ENCODE measurements at regions not wholly inside any gene's neighbourhood (a gene's known extent, or its start where the extent isn't known, plus 50 kb on each side); places are given as distances from the start of the nearest gene placed in this dataset.

DNA sequence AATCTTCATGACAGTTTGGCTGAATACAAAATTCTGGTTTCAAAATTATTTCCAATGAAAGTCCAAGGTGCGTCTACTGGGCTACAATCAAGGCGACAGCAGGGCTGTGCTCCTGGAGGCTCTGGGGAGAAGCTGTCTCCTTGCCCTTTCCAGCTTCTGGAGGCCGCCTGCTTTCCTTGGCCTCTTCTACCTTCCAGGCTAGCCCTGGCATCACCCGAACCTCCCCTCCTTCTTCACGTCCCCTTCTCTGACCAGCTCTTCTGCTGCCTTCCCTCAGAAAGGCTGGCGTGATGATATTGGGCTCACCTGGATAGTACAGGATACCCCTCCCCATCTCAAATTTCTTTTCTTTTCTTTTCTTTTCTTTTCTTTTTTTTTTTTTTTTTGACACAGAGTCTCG is 115.5 kb downstream of the KCNF1 start:
- TF ChIP-seq, protein P1, sequence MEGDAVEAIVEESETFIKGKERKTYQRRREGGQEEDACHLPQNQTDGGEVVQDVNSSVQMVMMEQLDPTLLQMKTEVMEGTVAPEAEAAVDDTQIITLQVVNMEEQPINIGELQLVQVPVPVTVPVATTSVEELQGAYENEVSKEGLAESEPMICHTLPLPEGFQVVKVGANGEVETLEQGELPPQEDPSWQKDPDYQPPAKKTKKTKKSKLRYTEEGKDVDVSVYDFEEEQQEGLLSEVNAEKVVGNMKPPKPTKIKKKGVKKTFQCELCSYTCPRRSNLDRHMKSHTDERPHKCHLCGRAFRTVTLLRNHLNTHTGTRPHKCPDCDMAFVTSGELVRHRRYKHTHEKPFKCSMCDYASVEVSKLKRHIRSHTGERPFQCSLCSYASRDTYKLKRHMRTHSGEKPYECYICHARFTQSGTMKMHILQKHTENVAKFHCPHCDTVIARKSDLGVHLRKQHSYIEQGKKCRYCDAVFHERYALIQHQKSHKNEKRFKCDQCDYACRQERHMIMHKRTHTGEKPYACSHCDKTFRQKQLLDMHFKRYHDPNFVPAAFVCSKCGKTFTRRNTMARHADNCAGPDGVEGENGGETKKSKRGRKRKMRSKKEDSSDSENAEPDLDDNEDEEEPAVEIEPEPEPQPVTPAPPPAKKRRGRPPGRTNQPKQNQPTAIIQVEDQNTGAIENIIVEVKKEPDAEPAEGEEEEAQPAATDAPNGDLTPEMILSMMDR (conservative IDR thresholded peaks at IDR 0.05; ENCODE audit: low read depth, low read length), result no peak
- DNase-seq (ENCODE audit: low read depth), result no peak
- no peak overlapping the region for H3K4me3 ChIP-seq (ENCODE audit: low read depth, low read length)

DNA sequence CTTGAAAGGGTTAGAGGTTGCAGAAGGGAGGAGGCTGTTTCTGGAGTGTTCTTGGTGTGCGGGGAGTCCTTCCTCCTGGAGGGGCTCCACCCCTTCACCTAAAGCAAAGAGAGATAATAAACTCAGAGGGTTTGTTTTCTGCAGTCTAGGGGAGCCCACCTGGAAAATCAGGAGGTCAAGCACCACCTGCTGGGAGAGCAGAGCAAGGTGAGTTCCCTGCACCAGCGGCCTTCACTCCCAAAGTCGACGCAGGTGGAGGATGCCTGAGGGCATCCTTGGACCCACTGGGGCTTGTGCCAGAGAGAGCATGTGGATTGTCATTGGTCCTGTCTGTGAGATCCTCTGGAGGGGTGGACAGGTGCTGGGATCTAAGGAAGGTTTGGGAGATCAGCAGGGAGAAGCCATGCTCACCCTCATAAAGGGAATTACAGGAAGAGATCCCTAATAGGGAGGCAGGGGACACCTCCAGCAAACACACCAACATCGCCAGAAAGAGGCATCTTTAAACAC is 116.7 kb downstream of the KCNF1 start:
- TF ChIP-seq, protein P1 (conservative IDR thresholded peaks at IDR 0.05; ENCODE audit: low read depth, low read length), result no peak
- H3K4me3 ChIP-seq (ENCODE audit: low read depth, low read length), result no peak overlapping the region
- no peak for DNase-seq (ENCODE audit: low read depth)

DNA sequence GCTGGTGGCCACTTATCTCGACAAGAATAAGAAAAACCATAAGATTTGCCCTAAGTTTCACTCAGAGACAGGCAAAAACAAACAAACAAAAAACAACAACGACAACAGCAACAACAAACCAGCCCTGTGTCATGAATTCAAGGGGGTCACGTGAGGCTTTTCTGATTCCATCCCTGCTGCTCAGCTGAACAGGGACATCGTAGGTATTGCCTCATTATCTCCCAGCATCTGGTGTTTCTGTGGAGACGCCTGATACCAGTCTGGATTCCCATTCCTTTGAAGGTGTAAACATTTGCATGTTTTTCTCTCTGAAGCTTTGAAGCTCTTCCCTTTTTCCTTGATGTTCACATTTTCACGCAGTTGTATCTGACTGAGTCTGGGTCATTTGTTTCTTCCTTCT is 117.4 kb downstream of the KCNF1 start:
- no peak overlapping the region for H3K4me3 ChIP-seq (ENCODE audit: low read depth, low read length)
- TF ChIP-seq, protein P1 (conservative IDR thresholded peaks at IDR 0.05; ENCODE audit: low read depth, low read length), result no peak
- no peak for DNase-seq (ENCODE audit: low read depth)

DNA sequence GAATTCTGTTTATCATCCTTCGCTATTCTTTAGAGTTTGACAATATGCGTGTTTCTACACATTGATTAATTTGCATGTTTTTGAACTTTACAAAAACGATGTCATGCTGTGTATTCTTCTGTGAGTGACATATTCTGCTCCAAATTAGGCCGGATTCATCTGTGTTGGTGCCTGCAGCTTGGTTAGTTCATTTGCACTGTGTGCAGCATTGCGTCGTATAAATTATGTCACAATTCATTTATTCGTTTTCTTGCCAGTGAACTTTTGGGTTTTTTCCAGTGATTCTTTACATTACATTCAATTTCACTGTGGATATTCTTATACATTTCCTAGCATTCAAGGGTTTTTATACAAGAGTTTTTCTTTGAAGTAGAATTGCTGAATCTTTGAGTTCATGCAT is 118.3 kb downstream of the KCNF1 start:
- TF ChIP-seq, protein P1 (conservative IDR thresholded peaks at IDR 0.05; ENCODE audit: low read depth, low read length), result no peak
- no peak overlapping the region for H3K4me3 ChIP-seq (ENCODE audit: low read depth, low read length)
- DNase-seq (ENCODE audit: low read depth), result no peak

DNA sequence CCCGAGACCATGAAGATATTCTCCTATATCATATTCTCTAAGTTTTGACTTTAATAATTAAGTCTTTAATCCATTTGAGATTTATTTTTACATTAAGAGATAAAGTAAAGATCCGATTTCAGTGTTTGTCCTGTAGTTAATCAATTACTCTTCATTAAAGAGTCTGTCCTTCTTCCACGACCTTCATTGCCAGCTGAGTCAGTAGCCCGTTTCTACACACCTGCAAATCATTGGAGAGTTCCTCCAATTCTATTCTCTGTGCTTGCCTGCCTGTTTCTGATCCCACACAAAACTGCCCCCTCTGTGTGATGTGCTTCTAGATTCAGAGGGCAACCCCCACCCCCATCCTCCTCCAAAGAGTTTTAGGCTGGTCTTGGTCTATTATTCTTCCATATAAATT is 119.2 kb downstream of the KCNF1 start:
- H3K4me3 ChIP-seq (ENCODE audit: low read depth, low read length), result no peak overlapping the region
- DNase-seq (ENCODE audit: low read depth), result no peak
- TF ChIP-seq, protein P1 (conservative IDR thresholded peaks at IDR 0.05; ENCODE audit: low read depth, low read length), result no peak

DNA sequence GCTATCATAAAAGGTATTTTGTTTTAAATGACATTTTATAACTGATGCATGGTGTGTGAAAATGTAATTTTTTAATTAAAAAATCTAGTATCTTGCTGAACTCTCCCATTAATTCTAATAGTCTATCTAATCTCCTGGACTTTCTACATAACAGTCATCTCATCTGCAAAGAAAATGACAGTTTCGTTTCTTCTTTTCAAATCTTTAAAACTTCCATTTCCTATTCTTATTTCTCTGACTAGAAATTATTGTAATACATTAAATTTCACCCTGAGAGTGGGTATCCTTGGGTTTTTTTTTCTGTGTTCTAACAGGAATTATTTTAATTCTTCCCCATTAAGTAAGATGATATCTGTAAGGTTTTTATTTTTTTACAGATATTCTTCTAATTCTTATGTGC is 120.1 kb downstream of the KCNF1 start:
- no peak overlapping the region for H3K4me3 ChIP-seq (ENCODE audit: low read depth, low read length)
- DNase-seq (ENCODE audit: low read depth), result no peak
- TF ChIP-seq, protein P1 (conservative IDR thresholded peaks at IDR 0.05; ENCODE audit: low read depth, low read length), result no peak

DNA sequence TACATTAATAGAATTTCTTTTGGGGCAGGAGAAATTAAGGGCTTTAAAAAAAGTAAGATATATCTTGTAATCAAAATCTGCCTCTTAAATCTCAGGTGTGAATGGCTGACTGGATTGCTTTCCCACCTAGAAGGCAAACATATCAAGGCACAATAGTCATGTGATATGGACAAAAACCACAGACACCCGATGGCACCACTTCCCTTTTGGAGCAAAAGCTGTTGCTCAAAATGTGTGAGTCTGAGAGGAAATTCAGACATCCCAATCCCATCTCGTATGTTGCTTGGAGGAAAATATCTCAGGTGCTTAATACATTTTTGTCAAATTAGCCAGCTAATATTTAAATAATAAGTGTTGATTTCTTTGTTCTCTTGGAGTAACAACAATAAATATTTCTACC is 120.7 kb downstream of the KCNF1 start:
- no peak for DNase-seq (ENCODE audit: low read depth)
- no peak overlapping the region for H3K4me3 ChIP-seq (ENCODE audit: low read depth, low read length)
- TF ChIP-seq, protein P1 (conservative IDR thresholded peaks at IDR 0.05; ENCODE audit: low read depth, low read length), result no peak
